Thoracic aorta (tissue), 2 donors: ENCODE measurements at regions not wholly inside any gene's neighbourhood (a gene's known extent, or its start where the extent isn't known, plus 50 kb on each side); places are given as distances from the start of the nearest gene placed in this dataset.

Source experiments
- ATAC-seq: fragments of 150-250 bp; one replicate; pipeline ENCODE4 v1.8.0; 2017; ENCODE audit warnings: low read depth; ENCODE audit not compliant: insufficient number of reproducible peaks, low FRiP score
- DNase-seq: peaks from one replicate; pipeline ENCODE4 v3.0.0-alpha.2; 2020; ENCODE audit warnings: low spot score
- H3K27ac ChIP-seq, 2 donors: fragments of 200-600 bp; sonication (generic); 1 replicate in 1 of 2; 2 replicates in 1 of 2; pipeline ENCODE4 v1.5.1; 2016; ENCODE audit warnings: mild to moderate bottlenecking in 2 of 2, moderate library complexity in 2 of 2
- H3K27me3 ChIP-seq: fragments of 200-600 bp; sonication (generic); replicated peaks from 2 replicates; pipeline ENCODE4 v1.6.0; 2016; ENCODE audit warnings: mild to moderate bottlenecking; ENCODE audit not compliant: insufficient read depth
- H3K36me3 ChIP-seq: fragments of 200-600 bp; sonication (generic); one replicate; pipeline ENCODE4 v1.5.1; 2016
- H3K4me1 ChIP-seq, 2 donors: fragments of 200-600 bp; sonication (generic); 1 replicate in 1 of 2; 2 replicates in 1 of 2; pipeline versions ENCODE4 v1.5.1 to v1.6.0; 2016; ENCODE audit warnings: low read depth in 2 of 2, mild to moderate bottlenecking in 1 of 2; ENCODE audit not compliant: control insufficient read depth in 1 of 2
- H3K4me3 ChIP-seq: fragments of 200-600 bp; sonication (generic); 2 replicates; pipeline ENCODE4 v1.5.1; 2016; ENCODE audit warnings: mild to moderate bottlenecking
- H3K9me3 ChIP-seq: fragments of 200-600 bp; sonication (generic); 2 replicates; pipeline ENCODE4 v1.5.1; 2016
- CTCF ChIP-seq: fragments of 200-600 bp; sonication (generic); IDR thresholded peaks from one replicate; pipeline ENCODE4 v1.5.1; 2019; ENCODE audit warnings: antibody characterized with exemption

GRCh38 chr15:61401903-61402698 lies 173.0 kb upstream of the RORA start:
- Histone ChIP-seq H3K27ac (no peak overlapping the region), H3K4me3 (no peak overlapping the region), H3K4me1 (no peaks in the 10 kb centered on the region), H3K9me3 (no peaks in the 10 kb centered on the region), H3K36me3 (no peaks in the 10 kb centered on the region), H3K27me3 (no peaks in the 10 kb centered on the region)
- no peak for DNase-seq
- ATAC-seq: no peak
- TF ChIP-seq CTCF: no peak

GRCh38 chr15:61398310-61398709 lies 169.2 kb upstream of the RORA start:
- ATAC-seq: no peak
- H3K27ac ChIP-seq: no peak overlapping the region
- no peak for TF ChIP-seq CTCF
- no peak overlapping the region for H3K4me3 ChIP-seq
- H3K9me3 ChIP-seq: no peaks in the 10 kb centered on the region
- no peaks in the 10 kb centered on the region for H3K27me3 ChIP-seq
- no peak for DNase-seq
- H3K36me3 ChIP-seq: no peaks in the 10 kb centered on the region
- peaks cover 0 to 3% of the 10 kb centered on the region in 2 donors for H3K4me1 ChIP-seq

GRCh38 chr15:61396235-61396919 lies 167.3 kb upstream of the RORA start:
- H3K27ac ChIP-seq: no peak overlapping the region
- H3K4me1 ChIP-seq: peaks cover 0 to 10% of the 10 kb centered on the region in 2 donors
- H3K36me3 ChIP-seq: no peaks in the 10 kb centered on the region
- DNase-seq (no peak), ATAC-seq (no peak)
- H3K4me3 ChIP-seq: no peak overlapping the region
- H3K27me3 ChIP-seq: no peaks in the 10 kb centered on the region
- no peaks in the 10 kb centered on the region for H3K9me3 ChIP-seq
- no peak for TF ChIP-seq CTCF

- H3K4me3 ChIP-seq: peak overlapping the region; percentile 59
- H3K27ac ChIP-seq: peak overlapping the region in 1 of 2 donors; percentile 43
These were observed 164.8 kb upstream of the RORA start for GRCh38 chr15:61393949-61394348.

More at GRCh38 chr15:61393949-61394348, 164.8 kb upstream of the RORA start:
- H3K9me3 ChIP-seq: no peaks in the 10 kb centered on the region
- H3K27me3 ChIP-seq: no peaks in the 10 kb centered on the region
- no peaks in the 10 kb centered on the region for H3K36me3 ChIP-seq
- peaks cover 0 to 10% of the 10 kb centered on the region in 2 donors for H3K4me1 ChIP-seq
- no peak for TF ChIP-seq CTCF
- no peak for ATAC-seq
- no peak for DNase-seq
